AG10803 (cell line): ENCODE measurements at regions not wholly inside any gene's neighbourhood (a gene's known extent, or its start where the extent isn't known, plus 50 kb on each side); places are given as distances from the start of the nearest gene placed in this dataset.

Source experiments
- DNase-seq: peaks from one replicate; pipeline ENCODE4 v3.0.0; 2010; ENCODE audit warnings: low read depth
- H3K4me3 ChIP-seq: 2 replicates; pipeline ENCODE4 v1.5.1; 2011; ENCODE audit warnings: mild to moderate bottlenecking, low read length, control low read depth
- CTCF ChIP-seq: conservative IDR thresholded peaks from 2 replicates; pipeline ENCODE4 v1.5.1; 2011; ENCODE audit warnings: mild to moderate bottlenecking, low read length, control low read depth, inconsistent platforms

- no peak overlapping the region for H3K4me3 ChIP-seq
- no peak for TF ChIP-seq CTCF
- no peak for DNase-seq
Measured at GRCh38 chr5:66337626-66338226, 193.6 kb downstream of the SREK1 start.

GRCh38 chr5:66338828-66339227 is 194.7 kb downstream of the SREK1 start:
- no peak overlapping the region for H3K4me3 ChIP-seq
- TF ChIP-seq CTCF, result no peak
- no peak for DNase-seq

- no peak for TF ChIP-seq CTCF
- no peak for DNase-seq
- no peak overlapping the region for H3K4me3 ChIP-seq
Measured at GRCh38 chr5:66339896-66340295, 195.8 kb downstream of the SREK1 start.

GRCh38 chr5:66340786-66341185 is 196.7 kb downstream of the SREK1 start:
- no peak for TF ChIP-seq CTCF
- no peak overlapping the region for H3K4me3 ChIP-seq
- no peak for DNase-seq

- H3K4me3 ChIP-seq, result no peak overlapping the region
- no peak for DNase-seq
Measured at GRCh38 chr5:66342341-66342880, 198.3 kb downstream of the SREK1 start.

GRCh38 chr5:66343370-66344071 is 199.4 kb downstream of the SREK1 start:
- no peak overlapping the region for H3K4me3 ChIP-seq
- DNase-seq, result no peak
- TF ChIP-seq CTCF, result no peak

More at GRCh38 chr5:66342341-66342880, 198.3 kb downstream of the SREK1 start:
- TF ChIP-seq CTCF, result no peak

- TF ChIP-seq CTCF, result no peak
- no peak overlapping the region for H3K4me3 ChIP-seq
- DNase-seq, result no peak
Measured at GRCh38 chr5:66344544-66344943, 200.4 kb downstream of the SREK1 start.
